OCI-LY1 (cell line): ENCODE measurements at regions not wholly inside any gene's neighbourhood (a gene's known extent, or its start where the extent isn't known, plus 50 kb on each side); places are given as distances from the start of the nearest gene placed in this dataset.

ENCODE experiments used
- H2AFZ ChIP-seq: fragments of 200-600 bp; sonication (generic), shearing (Covaris generic); 2 replicates; pipeline ENCODE4 v1.6.0; 2014; ENCODE audit warnings: antibody characterized with exemption, mild to moderate bottlenecking, low read length
- H3F3A ChIP-seq: fragments of 200-600 bp; sonication (generic), shearing (Covaris generic); 2 replicates; pipeline ENCODE4 v1.6.0; 2014; ENCODE audit warnings: mild to moderate bottlenecking, antibody characterized with exemption, low read length, moderate library complexity; ENCODE audit not compliant: insufficient read depth
- H3K27ac ChIP-seq: fragments of 200-600 bp; sonication (generic); 2 replicates; pipeline ENCODE4 v1.5.1; 2014; ENCODE audit warnings: low read length, mixed run types, mild to moderate bottlenecking, low read depth; ENCODE audit not compliant: poor library complexity, severe bottlenecking
- H3K27me3 ChIP-seq: fragments of 200-600 bp; sonication (generic); 2 replicates; pipeline ENCODE4 v1.6.0; 2014; ENCODE audit warnings: antibody characterized with exemption, mild to moderate bottlenecking, low read length, moderate library complexity; ENCODE audit not compliant: insufficient read depth
- H3K36me3 ChIP-seq: fragments of 200-600 bp; sonication (generic); 2 replicates; pipeline ENCODE4 v1.6.1; 2014; ENCODE audit warnings: mild to moderate bottlenecking, antibody characterized with exemption, low read length, moderate library complexity, mixed read lengths; ENCODE audit not compliant: insufficient read depth
- H3K4me1 ChIP-seq: fragments of 200-600 bp; sonication (generic); 2 replicates; pipeline ENCODE4 v1.5.1; 2014; ENCODE audit warnings: mild to moderate bottlenecking, low read length, moderate library complexity; ENCODE audit not compliant: insufficient read depth, severe bottlenecking
- H3K4me2 ChIP-seq: fragments of 200-600 bp; sonication (generic), shearing (Covaris generic); 2 replicates; pipeline ENCODE4 v1.6.1; 2014; ENCODE audit warnings: low read length
- H3K4me3 ChIP-seq: fragments of 200-600 bp; sonication (generic); 2 replicates; pipeline ENCODE4 v1.5.1; 2014; ENCODE audit warnings: low read length, low read depth, mild to moderate bottlenecking, mixed read lengths; ENCODE audit not compliant: poor library complexity, severe bottlenecking
- H3K79me2 ChIP-seq: fragments of 200-600 bp; shearing (Covaris generic); 2 replicates; pipeline ENCODE4 v1.6.1; 2016; ENCODE audit warnings: mixed run types, low read length, mixed read lengths; ENCODE audit not compliant: insufficient read depth
- H3K9ac ChIP-seq: fragments of 200-600 bp; sonication (generic), shearing (Covaris generic); 2 replicates; pipeline ENCODE4 v1.6.1; 2014; ENCODE audit warnings: mild to moderate bottlenecking, low read length, mixed read lengths
- H3K9me2 ChIP-seq: fragments of 200-600 bp; sonication (generic), shearing (Covaris generic); 2 replicates; pipeline ENCODE4 v1.6.1; 2014; ENCODE audit warnings: low read depth, mild to moderate bottlenecking, low read length, mixed read lengths
- H3K9me3 ChIP-seq: fragments of 200-600 bp; shearing (Covaris generic); 2 replicates; pipeline ENCODE4 v1.6.1; 2014; ENCODE audit warnings: low read length, mixed read lengths
- H4K20me1 ChIP-seq: fragments of 200-600 bp; sonication (generic), shearing (Covaris generic); 2 replicates; pipeline ENCODE4 v1.6.0; 2016; ENCODE audit warnings: mild to moderate bottlenecking, low read length; ENCODE audit not compliant: insufficient read depth
- CTCF ChIP-seq: fragments of 200-600 bp; sonication (generic), shearing (Covaris generic); IDR thresholded peaks from 2 replicates; pipeline ENCODE4 v1.5.1; 2017; ENCODE audit warnings: mild to moderate bottlenecking, antibody characterized with exemption, low read length, moderate library complexity, mixed read lengths
- EZH2 ChIP-seq: fragments of 200-600 bp; sonication (generic), shearing (Covaris generic); IDR thresholded peaks from 2 replicates; pipeline ENCODE4 v1.8.0; 2017; ENCODE audit warnings: borderline replicate concordance, mixed run types, mild to moderate bottlenecking, antibody characterized with exemption, low read length, moderate library complexity, mixed read lengths

- Histone ChIP-seq H3K4me2 (no peak overlapping the region), H2AFZ (no peak overlapping the region), H3K27ac (no peak overlapping the region), H3K27me3 (no peaks in the 10 kb centered on the region), H3K4me3 (no peak overlapping the region), H3K9me2 (no peaks in the 10 kb centered on the region), H3K9me3 (no peaks in the 10 kb centered on the region), H3K9ac (no peak overlapping the region), H3K79me2 (no peaks in the 10 kb centered on the region), H3K36me3 (no peaks in the 10 kb centered on the region), H4K20me1 (no peaks in the 10 kb centered on the region), H3F3A (no peaks in the 10 kb centered on the region), H3K4me1 (no peaks in the 10 kb centered on the region)
- TF ChIP-seq EZH2 (no peak), CTCF (no peak)
Measured at GRCh38 chr20:11849976-11850670, 67.6 kb upstream of the BTBD3 start.

- Histone ChIP-seq H3K27me3 (no peaks in the 10 kb centered on the region), H3K79me2 (no peaks in the 10 kb centered on the region), H4K20me1 (no peaks in the 10 kb centered on the region), H3K36me3 (no peaks in the 10 kb centered on the region), H3F3A (no peaks in the 10 kb centered on the region), H3K4me2 (no peak overlapping the region), H3K4me1 (no peaks in the 10 kb centered on the region), H3K9ac (no peak overlapping the region), H3K4me3 (no peak overlapping the region), H3K9me3 (no peaks in the 10 kb centered on the region), H2AFZ (no peak overlapping the region), H3K27ac (no peak overlapping the region), H3K9me2 (no peaks in the 10 kb centered on the region)
- TF ChIP-seq EZH2 (no peak), CTCF (no peak)
Measured at GRCh38 chr20:11850901-11851300, 66.8 kb upstream of the BTBD3 start.

- Histone ChIP-seq H3K4me1 (no peaks in the 10 kb centered on the region), H3K79me2 (no peaks in the 10 kb centered on the region), H3K9me3 (no peaks in the 10 kb centered on the region), H3K27me3 (no peaks in the 10 kb centered on the region), H3K9ac (no peak overlapping the region), H3K4me2 (no peak overlapping the region), H2AFZ (no peak overlapping the region), H3K36me3 (no peaks in the 10 kb centered on the region), H3K4me3 (no peak overlapping the region), H3K27ac (no peak overlapping the region), H3K9me2 (no peaks in the 10 kb centered on the region), H4K20me1 (no peaks in the 10 kb centered on the region), H3F3A (no peaks in the 10 kb centered on the region)
- TF ChIP-seq EZH2, result no peak
- no peak for TF ChIP-seq CTCF
Measured at GRCh38 chr20:11851646-11852045, 66.0 kb upstream of the BTBD3 start.
